AG08395 (cell line): ENCODE measurements at regions not wholly inside any gene's neighbourhood (a gene's known extent, or its start where the extent isn't known, plus 50 kb on each side); places are given as distances from the start of the nearest gene placed in this dataset.
"Not testable (repeated sequence)": the region's sequence is repeated elsewhere in the genome, so short reads cannot be mapped to it uniquely, and the experiment has no call there.

ENCODE experiments used
- DNase-seq: peaks from one replicate; pipeline ENCODE4 v3.0.0; 2012; ENCODE audit warnings: mixed read lengths, low spot score

DNA sequence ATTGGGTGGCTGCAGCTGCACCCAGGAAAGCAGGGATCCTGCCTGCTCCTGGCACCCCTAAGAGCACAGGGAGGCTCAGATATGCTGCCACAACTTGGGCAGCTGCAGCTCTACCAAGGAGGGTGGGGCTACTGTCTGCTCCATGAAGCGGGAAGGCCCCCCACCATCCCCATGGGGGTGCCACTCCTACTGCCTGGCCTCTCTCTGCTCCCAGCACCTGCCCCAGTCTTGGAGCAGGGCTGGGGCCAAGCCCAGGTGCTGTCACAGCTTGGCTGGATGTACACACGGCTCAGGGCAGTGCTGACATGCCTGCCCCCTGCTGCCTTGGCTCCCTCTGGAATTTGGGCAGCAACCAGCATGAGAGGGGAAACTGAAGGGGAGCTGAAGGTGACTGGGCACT, 214.7 kb upstream of the PLPPR1 start:
- no peak for DNase-seq

DNA sequence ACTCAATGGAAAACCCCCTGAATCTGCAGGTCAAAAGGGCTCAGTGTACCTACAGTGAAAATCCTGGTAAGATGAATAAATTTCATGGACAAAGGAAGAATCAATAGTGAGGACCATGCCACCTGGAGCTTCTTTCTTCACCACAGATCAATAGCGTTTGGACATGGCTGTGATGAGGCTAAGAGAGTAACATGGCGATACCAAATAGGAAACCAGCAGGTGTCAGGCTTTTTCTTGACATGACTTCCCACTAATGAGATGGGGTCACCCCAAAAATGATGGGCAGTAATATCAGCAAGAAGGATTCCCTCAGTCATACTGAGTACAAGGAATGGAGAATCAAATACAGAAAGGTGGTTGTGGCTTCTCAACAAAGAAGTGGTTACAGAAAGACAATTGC, 208.5 kb upstream of the PLPPR1 start:
- DNase-seq: no peak

DNA sequence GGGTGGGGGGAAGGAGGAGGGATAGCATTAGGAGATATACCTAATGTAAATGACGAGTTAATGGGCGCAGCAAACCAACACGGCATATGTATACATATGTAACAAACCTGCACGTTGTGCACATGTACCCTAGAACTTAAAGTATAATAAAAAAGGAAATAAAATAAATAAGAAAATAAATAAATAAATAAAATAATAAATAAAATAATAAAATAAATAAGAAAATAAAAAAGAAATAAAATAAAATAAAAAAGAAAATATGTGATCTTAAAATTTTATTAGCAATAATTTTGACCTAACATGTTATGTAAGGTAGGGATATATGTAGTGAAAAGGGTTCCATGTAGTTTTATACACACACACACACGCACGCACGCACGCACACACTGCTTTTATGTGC, 195.5 kb upstream of the PLPPR1 start:
- DNase-seq: not testable (repeated sequence)

- no peak for DNase-seq
Measured at GRCh38 chr9:100838857-100839256, 189.7 kb upstream of the PLPPR1 start.

DNA sequence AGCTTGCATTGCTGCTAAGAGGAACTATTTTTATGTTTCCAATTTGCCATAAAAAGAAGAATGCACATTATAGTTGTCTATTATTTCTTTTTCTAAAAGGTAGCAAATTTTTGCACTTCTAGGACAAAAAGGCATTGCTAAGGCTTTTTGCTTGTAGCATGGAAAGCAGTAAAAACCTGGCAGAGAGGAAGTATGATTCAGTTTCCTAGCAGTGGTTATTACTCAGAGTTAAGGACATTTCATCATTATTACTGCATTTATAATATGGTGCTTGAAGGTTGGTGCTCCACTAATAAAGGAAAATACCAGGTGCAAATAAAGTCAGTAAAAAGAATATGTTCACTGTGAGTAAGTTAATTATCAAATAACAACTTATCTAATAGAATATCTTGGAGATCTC, 179.8 kb upstream of the PLPPR1 start:
- no peak for DNase-seq

GRCh38 chr9:100852088-100852487, 176.4 kb upstream of the PLPPR1 start:
- DNase-seq: no peak

DNA sequence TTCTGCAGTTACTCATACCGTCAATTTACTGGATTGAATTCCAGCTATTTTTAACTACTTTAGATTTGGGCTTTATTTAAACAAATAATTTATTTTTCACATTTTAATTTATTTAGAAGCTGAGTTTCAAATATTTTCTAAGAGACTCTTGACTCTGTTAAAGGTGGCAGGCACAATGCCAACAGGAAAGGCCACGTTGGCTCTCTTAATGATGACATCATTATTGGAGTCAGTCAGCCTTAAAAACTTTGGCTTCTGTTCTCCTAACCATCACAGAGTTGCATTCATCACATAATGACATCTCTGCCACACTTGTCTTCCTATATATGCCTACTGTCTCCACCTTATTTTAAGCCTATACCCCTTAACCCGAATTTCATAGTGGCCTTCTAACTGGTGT, 172.3 kb upstream of the PLPPR1 start:
- no peak for DNase-seq

DNA sequence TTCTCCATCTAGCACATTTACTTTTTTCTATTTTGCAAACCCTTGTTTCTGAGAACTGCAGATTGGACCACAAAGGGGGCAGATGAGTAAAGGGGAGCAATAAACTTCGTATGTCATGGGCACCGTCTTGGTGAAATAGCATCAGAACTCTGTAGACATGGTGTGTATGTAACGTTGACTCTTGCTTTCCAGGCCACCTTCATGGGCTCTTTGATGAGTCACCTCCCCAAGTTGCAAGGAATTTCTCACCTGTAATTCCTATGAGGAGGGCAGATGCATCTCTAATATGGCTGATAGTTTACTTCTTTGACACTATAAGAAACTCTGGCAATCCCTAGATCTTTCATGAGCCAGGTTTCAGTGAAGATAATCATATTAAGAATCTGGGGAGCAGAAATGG, 163.4 kb upstream of the PLPPR1 start:
- DNase-seq: no peak

GRCh38 chr9:100865648-100866047, 162.9 kb upstream of the PLPPR1 start:
- no peak for DNase-seq

GRCh38 chr9:100869326-100869725, 159.2 kb upstream of the PLPPR1 start:
- no peak for DNase-seq

DNA sequence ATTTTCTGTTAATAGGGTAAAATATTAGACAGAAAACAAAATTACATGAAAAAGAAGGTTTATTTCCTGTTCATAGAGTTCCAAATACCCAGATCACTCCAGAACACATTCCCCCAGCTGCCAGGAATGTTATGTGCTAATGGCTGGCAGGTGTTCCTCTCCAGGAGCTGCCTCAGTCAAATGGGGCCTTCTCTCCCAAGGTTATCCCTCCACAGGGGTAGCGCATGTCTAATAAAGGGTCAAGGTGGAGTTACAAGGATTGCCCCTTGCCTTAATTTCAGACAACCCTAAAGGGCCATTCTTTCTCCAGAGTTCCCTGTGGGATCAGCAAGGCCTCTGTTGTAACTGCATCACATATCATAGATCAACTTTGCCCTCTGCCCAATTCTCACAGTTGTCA, 148.6 kb upstream of the PLPPR1 start:
- no peak for DNase-seq

GRCh38 chr9:100880284-100880683, 148.2 kb upstream of the PLPPR1 start:
- no peak for DNase-seq

DNA sequence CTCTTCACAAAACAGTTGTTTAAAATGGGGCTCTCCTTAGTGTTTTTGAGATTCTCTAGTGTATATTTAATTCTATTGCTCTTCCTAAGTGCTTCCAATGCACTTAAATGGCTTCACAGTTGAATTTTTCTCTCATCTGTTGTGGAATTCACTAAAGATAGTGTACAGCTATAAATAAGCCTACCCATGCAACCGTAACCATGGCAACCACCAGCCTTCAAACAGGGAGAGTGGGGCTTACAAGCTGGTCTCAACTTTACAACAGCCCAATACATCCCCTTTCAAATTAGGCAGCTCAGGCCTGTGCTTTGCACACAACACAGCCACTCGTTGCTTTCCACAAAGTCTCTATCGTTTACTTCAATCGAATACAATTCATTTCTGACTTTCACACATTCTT, 144.0 kb upstream of the PLPPR1 start:
- no peak for DNase-seq

DNA sequence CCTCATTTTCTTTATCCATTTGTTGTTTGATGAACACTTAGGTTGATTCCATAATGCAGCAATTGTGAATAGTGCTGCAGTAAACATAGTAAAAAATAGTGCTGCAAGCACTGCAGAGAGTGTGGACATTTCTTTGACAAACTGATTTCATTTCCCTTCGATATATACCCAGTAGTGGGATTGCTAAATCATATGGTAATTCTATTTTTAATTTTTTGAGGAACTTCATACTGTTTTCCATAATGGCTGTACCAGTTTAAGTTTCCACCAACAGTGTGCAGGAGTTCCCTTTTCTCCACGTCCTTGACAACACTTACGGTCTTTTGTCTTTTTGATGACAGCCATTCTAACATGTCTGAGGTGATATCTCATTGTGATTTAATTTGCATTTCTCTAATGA, 138.2 kb upstream of the PLPPR1 start:
- DNase-seq: no peak

GRCh38 chr9:100911273-100911672, 117.3 kb upstream of the PLPPR1 start:
- DNase-seq: no peak

GRCh38 chr9:100913257-100913656, 115.3 kb upstream of the PLPPR1 start:
- DNase-seq: no peak

DNA sequence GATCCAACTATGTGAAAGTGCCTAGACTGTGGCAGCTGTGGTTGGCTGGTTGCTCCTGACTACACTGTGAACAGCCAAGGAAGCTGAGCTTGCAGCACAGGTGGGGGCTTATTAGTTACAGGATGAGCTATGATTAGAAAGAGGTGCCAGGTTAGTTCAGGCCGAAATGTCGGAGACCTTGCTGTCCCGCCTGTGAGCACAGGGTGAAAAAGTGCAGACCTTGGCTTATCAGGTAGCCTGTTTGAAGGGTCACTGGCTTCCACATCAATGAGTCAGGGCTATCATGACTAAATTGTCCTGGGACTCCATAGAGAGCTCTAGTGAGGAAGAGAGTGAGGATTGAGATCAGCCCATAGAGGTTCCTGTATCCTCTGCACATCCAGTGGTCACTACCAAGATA, 114.3 kb upstream of the PLPPR1 start:
- no peak for DNase-seq

- DNase-seq: no peak
Measured at GRCh38 chr9:100919506-100919905, 109.0 kb upstream of the PLPPR1 start.

DNA sequence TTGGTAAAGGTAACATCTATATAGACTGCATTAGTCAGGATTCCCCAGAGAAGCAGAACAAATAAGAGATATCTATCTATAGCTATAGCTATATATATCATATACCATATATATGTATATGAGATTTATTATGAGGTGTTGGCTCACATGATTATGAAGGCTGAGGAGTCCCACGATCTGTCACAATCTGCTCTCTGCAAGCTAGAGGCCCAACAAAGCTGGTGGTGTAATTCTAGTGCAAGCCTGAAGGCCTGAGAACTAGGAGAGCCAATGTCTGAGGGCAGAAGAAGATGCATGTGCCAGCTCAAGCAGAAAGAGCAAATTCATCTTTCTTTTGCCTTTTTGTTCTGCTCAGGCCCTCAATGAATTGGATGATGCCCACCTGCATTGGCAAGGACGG, 102.2 kb upstream of the PLPPR1 start:
- no peak for DNase-seq

DNA sequence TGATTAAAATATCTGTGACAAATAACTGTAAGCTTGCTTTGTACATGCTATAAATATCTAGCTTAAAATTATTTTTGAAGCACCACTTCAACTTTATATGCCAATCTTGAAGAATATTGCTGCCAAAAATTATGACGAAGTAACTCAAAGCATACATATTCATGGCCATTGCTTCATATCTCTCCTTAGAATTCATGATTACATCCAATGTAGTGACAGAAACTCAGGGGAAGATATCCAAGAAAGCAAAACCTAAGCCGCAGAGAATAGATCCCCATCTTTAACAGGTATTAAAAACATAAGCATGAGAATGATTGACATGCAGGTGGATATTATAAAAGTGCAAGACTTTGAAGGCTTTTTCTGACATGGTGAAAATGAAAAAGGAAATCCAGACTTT, 100.8 kb upstream of the PLPPR1 start:
- no peak for DNase-seq

DNA sequence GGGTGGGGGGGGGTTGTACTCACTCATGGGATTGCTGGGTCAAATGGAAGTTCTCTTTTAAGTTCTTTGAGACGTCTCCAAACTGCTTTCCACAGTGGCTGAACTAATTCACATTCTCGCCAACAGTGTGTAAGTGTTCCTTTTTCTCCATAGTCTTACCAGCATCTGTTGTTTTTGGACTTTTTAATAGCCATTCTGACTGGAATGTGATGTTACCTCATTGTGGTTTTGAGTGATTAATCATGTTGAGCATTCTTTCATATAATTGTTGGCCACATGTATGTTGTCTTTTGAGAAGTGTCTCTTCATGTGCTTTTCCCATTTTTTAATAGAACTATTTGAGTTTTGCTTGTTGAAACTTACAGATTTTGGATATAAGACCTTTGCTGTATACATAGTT, 94.9 kb upstream of the PLPPR1 start:
- no peak for DNase-seq

GRCh38 chr9:100937382-100937781, 91.1 kb upstream of the PLPPR1 start:
- no peak for DNase-seq

DNA sequence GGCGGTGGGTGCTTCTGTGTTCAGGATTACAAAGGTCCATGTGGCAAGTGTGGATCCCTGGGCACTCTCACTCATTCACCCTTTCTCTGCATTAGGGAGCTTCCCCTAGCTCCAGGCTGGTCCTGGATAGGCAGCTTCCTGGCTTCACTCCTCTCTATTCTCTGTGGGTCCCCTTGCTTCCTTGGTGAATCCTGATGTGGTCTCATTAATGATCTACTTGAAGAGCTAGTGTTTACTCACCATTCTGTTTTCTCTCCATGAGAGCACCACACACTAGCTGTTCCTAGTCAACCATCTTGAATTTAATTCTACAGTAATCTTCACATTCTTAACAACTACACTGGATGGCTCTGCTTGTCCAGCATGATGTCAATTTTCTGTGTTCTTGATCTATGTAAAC, 90.0 kb upstream of the PLPPR1 start:
- no peak for DNase-seq

GRCh38 chr9:100939636-100940035, 88.9 kb upstream of the PLPPR1 start:
- no peak for DNase-seq

- DNase-seq: no peak
Measured at GRCh38 chr9:100959226-100959625, 69.3 kb upstream of the PLPPR1 start.
